ENCODE measurements at regions not wholly inside any gene's neighbourhood (a gene's known extent, or its start where the extent isn't known, plus 50 kb on each side); places are given as distances from the start of the nearest gene placed in this dataset.

DNA sequence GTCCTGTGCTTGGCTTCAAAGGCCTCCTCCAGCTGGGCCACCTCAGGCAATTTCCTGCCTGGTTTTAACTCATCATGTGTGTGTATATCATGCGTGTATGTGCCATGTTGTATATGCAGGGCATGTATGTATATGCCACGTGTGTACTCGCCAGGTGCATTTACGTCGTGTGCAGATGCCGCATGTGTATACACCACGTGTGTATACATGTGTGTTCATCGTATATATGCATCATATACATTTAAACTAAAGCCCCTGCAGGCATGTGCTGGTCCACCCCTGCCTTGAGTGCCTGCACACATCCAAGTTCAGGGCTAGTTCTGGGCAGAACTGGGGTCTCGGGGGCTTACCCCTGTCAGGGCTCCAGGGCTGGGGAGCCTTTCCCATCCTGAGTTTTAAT, 54.0 kb upstream of the SMOC2 start:
- H4K5ac ChIP-seq (ENCODE audit: low read depth, low read length): no peak overlapping the region
- no peak overlapping the region for H3K4ac ChIP-seq (ENCODE audit: low read depth, low read length)
- H2AK9ac ChIP-seq (replicated peaks; ENCODE audit: low read depth, low read length, poor library complexity): no peak overlapping the region
- POLR2A ChIA-PET (ENCODE audit: unreplicated experiment): no interaction called here
- BruUV-seq (replicated peaks): no TSS peak
- no peak for TF ChIP-seq CEBPB (IDR thresholded peaks at IDR 0.05; ENCODE audit: low read depth, low read length)
- no peak for TF ChIP-seq NFE2L2 (IDR thresholded peaks at IDR 0.05; ENCODE audit: low read depth, low read length)
- TF ChIP-seq MXI1 (IDR thresholded peaks at IDR 0.05; ENCODE audit: borderline replicate concordance, low read depth, low read length): no peak
- no peak for TF ChIP-seq MAFK (IDR thresholded peaks at IDR 0.05; ENCODE audit: low read depth, low read length)
- TF ChIP-seq RCOR1 (IDR thresholded peaks at IDR 0.05; ENCODE audit: insufficient replicate concordance, low read length): no peak
- TF ChIP-seq, protein P1, sequence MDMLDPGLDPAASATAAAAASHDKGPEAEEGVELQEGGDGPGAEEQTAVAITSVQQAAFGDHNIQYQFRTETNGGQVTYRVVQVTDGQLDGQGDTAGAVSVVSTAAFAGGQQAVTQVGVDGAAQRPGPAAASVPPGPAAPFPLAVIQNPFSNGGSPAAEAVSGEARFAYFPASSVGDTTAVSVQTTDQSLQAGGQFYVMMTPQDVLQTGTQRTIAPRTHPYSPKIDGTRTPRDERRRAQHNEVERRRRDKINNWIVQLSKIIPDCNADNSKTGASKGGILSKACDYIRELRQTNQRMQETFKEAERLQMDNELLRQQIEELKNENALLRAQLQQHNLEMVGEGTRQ (IDR thresholded peaks at IDR 0.05; ENCODE audit: low read depth, low read length): no peak
- TF ChIP-seq SMC3 (IDR thresholded peaks at IDR 0.05; ENCODE audit: low read depth, low read length): no peak
- TF ChIP-seq FOS (IDR thresholded peaks at IDR 0.05; ENCODE audit: low read depth, low read length): no peak
- TF ChIP-seq, protein P2, sequence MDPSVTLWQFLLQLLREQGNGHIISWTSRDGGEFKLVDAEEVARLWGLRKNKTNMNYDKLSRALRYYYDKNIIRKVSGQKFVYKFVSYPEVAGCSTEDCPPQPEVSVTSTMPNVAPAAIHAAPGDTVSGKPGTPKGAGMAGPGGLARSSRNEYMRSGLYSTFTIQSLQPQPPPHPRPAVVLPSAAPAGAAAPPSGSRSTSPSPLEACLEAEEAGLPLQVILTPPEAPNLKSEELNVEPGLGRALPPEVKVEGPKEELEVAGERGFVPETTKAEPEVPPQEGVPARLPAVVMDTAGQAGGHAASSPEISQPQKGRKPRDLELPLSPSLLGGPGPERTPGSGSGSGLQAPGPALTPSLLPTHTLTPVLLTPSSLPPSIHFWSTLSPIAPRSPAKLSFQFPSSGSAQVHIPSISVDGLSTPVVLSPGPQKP (IDR thresholded peaks at IDR 0.05; ENCODE audit: borderline replicate concordance, low read depth, low read length): no peak
- TF ChIP-seq, protein P3, sequence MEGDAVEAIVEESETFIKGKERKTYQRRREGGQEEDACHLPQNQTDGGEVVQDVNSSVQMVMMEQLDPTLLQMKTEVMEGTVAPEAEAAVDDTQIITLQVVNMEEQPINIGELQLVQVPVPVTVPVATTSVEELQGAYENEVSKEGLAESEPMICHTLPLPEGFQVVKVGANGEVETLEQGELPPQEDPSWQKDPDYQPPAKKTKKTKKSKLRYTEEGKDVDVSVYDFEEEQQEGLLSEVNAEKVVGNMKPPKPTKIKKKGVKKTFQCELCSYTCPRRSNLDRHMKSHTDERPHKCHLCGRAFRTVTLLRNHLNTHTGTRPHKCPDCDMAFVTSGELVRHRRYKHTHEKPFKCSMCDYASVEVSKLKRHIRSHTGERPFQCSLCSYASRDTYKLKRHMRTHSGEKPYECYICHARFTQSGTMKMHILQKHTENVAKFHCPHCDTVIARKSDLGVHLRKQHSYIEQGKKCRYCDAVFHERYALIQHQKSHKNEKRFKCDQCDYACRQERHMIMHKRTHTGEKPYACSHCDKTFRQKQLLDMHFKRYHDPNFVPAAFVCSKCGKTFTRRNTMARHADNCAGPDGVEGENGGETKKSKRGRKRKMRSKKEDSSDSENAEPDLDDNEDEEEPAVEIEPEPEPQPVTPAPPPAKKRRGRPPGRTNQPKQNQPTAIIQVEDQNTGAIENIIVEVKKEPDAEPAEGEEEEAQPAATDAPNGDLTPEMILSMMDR (conservative IDR thresholded peaks at IDR 0.05; ENCODE audit: low read depth, low read length): no peak
- no peak for TF ChIP-seq POLR2A (IDR thresholded peaks at IDR 0.05; ENCODE audit: low read depth, low read length)
- TF ChIP-seq RFX5 (IDR thresholded peaks at IDR 0.05; ENCODE audit: low read depth, low read length): no peak
- no peak for TF ChIP-seq CHD1 (IDR thresholded peaks at IDR 0.05; ENCODE audit: low read depth, low read length)
- no peak for TF ChIP-seq MAZ (IDR thresholded peaks at IDR 0.05; ENCODE audit: borderline replicate concordance, low read depth, low read length)
- no peak for TF ChIP-seq RAD21 (IDR thresholded peaks at IDR 0.05; ENCODE audit: low read length)
- no peak for TF ChIP-seq BHLHE40 (IDR thresholded peaks at IDR 0.05; ENCODE audit: low read depth, low read length)
- no peaks in the 10 kb centered on the region for H3K79me1 ChIP-seq (ENCODE audit: low read depth in 1 of 2, low read length in 2 of 2)
- no peak overlapping the region for H3K9ac ChIP-seq (ENCODE audit: low read depth, low read length)
- no peak overlapping the region for H2BK20ac ChIP-seq (ENCODE audit: low read depth, low read length)
- H2AFZ ChIP-seq (replicated peaks; ENCODE audit: low read length, poor library complexity): no peak overlapping the region
- H3K4me2 ChIP-seq (ENCODE audit: low read depth, low read length): no peak overlapping the region
- no peak overlapping the region for H3K56ac ChIP-seq (ENCODE audit: extremely low read depth, insufficient read depth, low read length)
- ATAC-seq (ENCODE audit: low read depth): no peak
- H3K27ac ChIP-seq (ENCODE audit: insufficient read depth, low read length): no peak overlapping the region
- no peaks in the 10 kb centered on the region for H3K9me1 ChIP-seq (ENCODE audit: insufficient read depth, low read length)
- no peaks in the 10 kb centered on the region for H3K27me3 ChIP-seq (ENCODE audit: control insufficient read depth, insufficient read depth, low read length)
- no peak overlapping the region for H3K18ac ChIP-seq (ENCODE audit: low read depth, low read length)
- H3K4me3 ChIP-seq (ENCODE audit: insufficient read depth, low read depth, low read length): no peak overlapping the region
- H3K4me1 ChIP-seq (ENCODE audit: control insufficient read depth, insufficient read depth, low read length): no peaks in the 10 kb centered on the region
- H3K36me3 ChIP-seq (ENCODE audit: control insufficient read depth, insufficient read depth, low read length): no peaks in the 10 kb centered on the region
- no peak overlapping the region for H2BK15ac ChIP-seq (ENCODE audit: low read depth, low read length)
- H2AK5ac ChIP-seq (ENCODE audit: low read depth, low read length): no peak overlapping the region
- CTCF ChIA-PET: no interaction called here
- dilution Hi-C loops (cut with HindIII; ENCODE audit: low sequenced_read_pairs, unreplicated experiment) (no loop called here), in situ Hi-C loops (cut with MboI; ENCODE audit: low sequenced_read_pairs) (no loop called here), intact Hi-C loops (cut with micrococcal nuclease) (no loop called here)
- H4K20me1 ChIP-seq (ENCODE audit: insufficient read depth, low read length): no peaks in the 10 kb centered on the region
- no peak overlapping the region for H3K23ac ChIP-seq (ENCODE audit: low read depth, low read length)
- DNase-seq: no peak
- H2BK5ac ChIP-seq (ENCODE audit: low read depth, low read length, poor library complexity, severe bottlenecking): no peak overlapping the region
- no CpG with 5 or more reads among the region's 9 CpGs for WGBS, 2 experiments (ENCODE audit: extremely low coverage in 2 of 2, insufficient read length in 1 of 2)
- H2BK120ac ChIP-seq (ENCODE audit: low read depth, low read length): no peak overlapping the region
- H3K14ac ChIP-seq (replicated peaks; ENCODE audit: low read depth, low read length): no peak overlapping the region
- peaks cover 61% of the 10 kb centered on the region for H3K9me3 ChIP-seq (ENCODE audit: control insufficient read depth, insufficient read depth, low read length)
- H4K8ac ChIP-seq (ENCODE audit: low read depth in 2 of 2, low read length in 2 of 2): no peak overlapping the region
- H4K91ac ChIP-seq (ENCODE audit: insufficient read depth, low read depth, low read length): no peak overlapping the region
